Thymus (tissue), 11 donors: ENCODE measurements at regions not wholly inside any gene's neighbourhood (a gene's known extent, or its start where the extent isn't known, plus 50 kb on each side); places are given as distances from the start of the nearest gene placed in this dataset.

ENCODE experiments used
- DNase-seq, 9 donors: peaks; one replicate each; pipeline ENCODE4 v3.0.0-alpha.2; 2013; ENCODE audit warnings: low spot score in 9 of 9, low read depth in 6 of 9, missing footprints in 1 of 9
- H3K27ac ChIP-seq, 2 donors: one replicate each; pipeline ENCODE4 v1.5.1; 2013; ENCODE audit warnings: control low read depth in 1 of 2, low read depth in 1 of 2, low read length in 1 of 2, mild to moderate bottlenecking in 1 of 2, moderate library complexity in 1 of 2
- H3K27me3 ChIP-seq, 2 donors: one replicate each; pipeline ENCODE4 v1.5.1; 2013; ENCODE audit warnings: low read length in 1 of 2; ENCODE audit not compliant: control insufficient read depth in 2 of 2, insufficient read depth in 1 of 2
- H3K36me3 ChIP-seq, 2 donors: one replicate each; pipeline ENCODE4 v1.5.1; 2013; ENCODE audit warnings: low read length in 1 of 2, mild to moderate bottlenecking in 1 of 2, moderate library complexity in 1 of 2; ENCODE audit not compliant: control insufficient read depth in 2 of 2, insufficient read depth in 2 of 2
- H3K4me1 ChIP-seq, 2 donors: one replicate each; pipeline ENCODE4 v1.5.1; 2013; ENCODE audit warnings: low read length in 2 of 2; ENCODE audit not compliant: control insufficient read depth in 2 of 2, insufficient read depth in 2 of 2
- H3K4me3 ChIP-seq, 2 donors: one replicate each; pipeline ENCODE4 v1.5.1; 2013; ENCODE audit warnings: low read length in 2 of 2, control low read depth in 1 of 2, mild to moderate bottlenecking in 1 of 2
- H3K9me3 ChIP-seq, 2 donors: one replicate each; pipeline ENCODE4 v1.5.1; 2013; ENCODE audit warnings: low read length in 1 of 2, mild to moderate bottlenecking in 1 of 2; ENCODE audit not compliant: control insufficient read depth in 2 of 2, insufficient read depth in 1 of 2
- WGBS: extraction: QIAGEN DNeasy Blood & Tissue Kit; methylation state at CpG from one replicate; pipeline ENCODE4 v1.1.7; 2013; 5-methylcytosine and 5-hydroxymethylcytosine counted together
- donor health status: healthy.

GRCh38 chr12:111164833-111165525 is 203.9 kb downstream of the PHETA1 start:
- Histone ChIP-seq H3K27ac (no peak overlapping the region), H3K4me1 (no peaks in the 10 kb centered on the region), H3K4me3 (no peak overlapping the region), H3K9me3 (no peaks in the 10 kb centered on the region), H3K27me3 (no peaks in the 10 kb centered on the region), H3K36me3 (no peaks in the 10 kb centered on the region)
- DNase-seq = no peak
- WGBS = 95% methylated on average over 9 of the region's 9 CpGs

GRCh38 chr12:111163422-111163821 is 205.5 kb downstream of the PHETA1 start:
- Histone ChIP-seq H3K27ac (no peak overlapping the region), H3K4me1 (no peaks in the 10 kb centered on the region), H3K27me3 (no peaks in the 10 kb centered on the region), H3K4me3 (no peak overlapping the region), H3K36me3 (no peaks in the 10 kb centered on the region), H3K9me3 (no peaks in the 10 kb centered on the region)
- WGBS = 94% methylated on average over 4 of the region's 4 CpGs
- no peak for DNase-seq

GRCh38 chr12:111161898-111162297 is 207.0 kb downstream of the PHETA1 start:
- Histone ChIP-seq H3K27me3 (no peaks in the 10 kb centered on the region), H3K36me3 (no peaks in the 10 kb centered on the region), H3K4me1 (no peaks in the 10 kb centered on the region), H3K9me3 (no peaks in the 10 kb centered on the region), H3K4me3 (no peak overlapping the region), H3K27ac (no peak overlapping the region)
- DNase-seq = no peak
- 97% methylated on average over 7 of the region's 7 CpGs for WGBS

- H3K4me3 ChIP-seq = no peak overlapping the region
- no peaks in the 10 kb centered on the region for H3K4me1 ChIP-seq
- H3K36me3 ChIP-seq = no peaks in the 10 kb centered on the region
- DNase-seq = no peak
- H3K27me3 ChIP-seq = no peaks in the 10 kb centered on the region
- H3K27ac ChIP-seq = no peak overlapping the region
- H3K9me3 ChIP-seq = no peaks in the 10 kb centered on the region
- 93% methylated on average over 25 of the region's 25 CpGs for WGBS
Measured at GRCh38 chr12:111160350-111161241, 208.3 kb downstream of the PHETA1 start.

GRCh38 chr12:111158992-111159391 is 209.9 kb downstream of the PHETA1 start:
- H3K27ac ChIP-seq = no peak overlapping the region
- H3K9me3 ChIP-seq = no peaks in the 10 kb centered on the region
- no peaks in the 10 kb centered on the region for H3K27me3 ChIP-seq
- no peak for DNase-seq
- no peaks in the 10 kb centered on the region for H3K36me3 ChIP-seq
- H3K4me1 ChIP-seq = no peaks in the 10 kb centered on the region
- 96% methylated on average over 8 of the region's 8 CpGs for WGBS
- H3K4me3 ChIP-seq = no peak overlapping the region

GRCh38 chr12:111157486-111157885 is 211.4 kb downstream of the PHETA1 start:
- no peak for DNase-seq
- no peak overlapping the region for H3K4me3 ChIP-seq
- 94% methylated on average over 2 of the region's 2 CpGs for WGBS
- H3K36me3 ChIP-seq = no peaks in the 10 kb centered on the region
- no peaks in the 10 kb centered on the region for H3K9me3 ChIP-seq
- H3K27me3 ChIP-seq = no peaks in the 10 kb centered on the region
- H3K27ac ChIP-seq = no peak overlapping the region
- H3K4me1 ChIP-seq = no peaks in the 10 kb centered on the region

GRCh38 chr12:111156304-111156703 is 212.6 kb downstream of the PHETA1 start:
- DNase-seq = no peak
- Histone ChIP-seq H3K27me3 (peaks cover 0 to 4% of the 10 kb centered on the region in 2 donors), H3K4me1 (no peaks in the 10 kb centered on the region), H3K4me3 (no peak overlapping the region), H3K36me3 (no peaks in the 10 kb centered on the region), H3K27ac (no peak overlapping the region), H3K9me3 (no peaks in the 10 kb centered on the region)
- WGBS = 98% methylated on average over 3 of the region's 3 CpGs

GRCh38 chr12:111155521-111155920 is 213.4 kb downstream of the PHETA1 start:
- Histone ChIP-seq H3K36me3 (no peaks in the 10 kb centered on the region), H3K4me3 (no peak overlapping the region), H3K27me3 (peaks cover 0 to 5% of the 10 kb centered on the region in 2 donors), H3K9me3 (no peaks in the 10 kb centered on the region), H3K4me1 (no peaks in the 10 kb centered on the region), H3K27ac (no peak overlapping the region)
- WGBS = 96% methylated on average over 8 of the region's 8 CpGs
- no peak for DNase-seq

GRCh38 chr12:111155020-111155419 is 213.9 kb downstream of the PHETA1 start:
- H3K36me3 ChIP-seq = no peaks in the 10 kb centered on the region
- H3K27ac ChIP-seq = no peak overlapping the region
- 94% methylated on average over 3 of the region's 3 CpGs for WGBS
- H3K27me3 ChIP-seq = peaks cover 0 to 10% of the 10 kb centered on the region in 2 donors
- no peaks in the 10 kb centered on the region for H3K9me3 ChIP-seq
- no peaks in the 10 kb centered on the region for H3K4me1 ChIP-seq
- H3K4me3 ChIP-seq = no peak overlapping the region
- DNase-seq = no peak
